SIG-M5 (cell line): ENCODE measurements at regions not wholly inside any gene's neighbourhood (a gene's known extent, or its start where the extent isn't known, plus 50 kb on each side); places are given as distances from the start of the nearest gene placed in this dataset.
"Not testable (repeated sequence)": the region's sequence is repeated elsewhere in the genome, so short reads cannot be mapped to it uniquely, and the experiment has no call there.

Experiments
- DNase-seq: peaks from one replicate; lab custom pipeline; 2025; lab: John Stamatoyannopoulos, UW

DNA sequence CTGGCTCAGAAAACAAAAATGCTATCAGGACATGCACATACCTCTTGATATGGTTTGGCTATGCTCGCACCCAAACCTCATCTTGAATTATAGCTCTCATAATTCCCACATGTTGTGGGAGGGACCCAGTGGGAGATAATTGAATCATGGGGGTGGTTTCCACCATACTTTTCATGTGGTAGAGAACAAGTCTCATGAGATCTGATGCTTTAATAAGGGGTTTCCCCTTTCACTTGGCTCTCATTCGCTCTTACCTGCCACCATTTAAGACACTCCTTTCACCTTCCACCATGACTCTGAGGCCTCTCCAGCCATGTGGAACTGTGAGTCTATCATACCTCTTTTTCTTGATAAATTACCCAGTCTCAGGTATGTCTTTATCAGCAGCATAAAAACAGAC is 958.6 kb downstream of the TRAM1L1 start:
- no peak for DNase-seq

DNA sequence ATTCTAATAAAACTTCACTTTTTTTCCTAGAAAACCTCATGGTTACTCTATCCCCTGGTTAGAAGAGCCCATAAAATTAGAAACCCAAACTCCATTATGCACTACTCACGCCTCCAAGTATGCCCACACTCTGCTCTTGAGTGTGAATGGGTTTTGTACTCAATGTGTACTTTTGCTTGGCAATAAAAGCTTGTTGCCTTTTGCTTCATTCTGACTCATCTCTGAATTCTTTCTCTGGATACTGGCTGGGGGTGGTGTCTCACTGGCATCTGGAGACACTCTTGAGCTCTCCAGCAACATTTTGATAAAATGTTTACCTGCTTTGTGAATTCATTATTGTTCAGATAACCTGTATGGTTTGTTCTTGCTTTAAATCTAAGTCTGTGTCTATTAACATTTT is 963.3 kb downstream of the TRAM1L1 start:
- DNase-seq, result no peak

DNA sequence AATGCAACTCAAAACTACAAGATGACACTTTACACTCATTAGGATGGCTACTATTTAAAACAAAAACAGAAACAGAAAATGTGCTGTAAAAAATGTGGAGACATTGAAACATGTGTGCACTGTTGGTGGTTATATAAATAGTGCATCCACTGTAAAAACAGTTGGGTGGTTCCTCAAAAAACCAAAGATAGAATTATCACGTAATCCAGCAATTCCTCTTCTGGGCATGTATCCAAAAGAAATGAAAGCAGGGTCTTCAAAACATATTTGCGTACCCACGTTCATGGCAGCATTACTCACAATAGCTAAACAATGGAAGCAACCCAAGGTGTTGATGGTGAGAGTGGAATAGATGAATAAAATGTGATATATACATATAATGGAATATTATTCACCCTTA is 967.2 kb downstream of the TRAM1L1 start:
- DNase-seq, result no peak

DNA sequence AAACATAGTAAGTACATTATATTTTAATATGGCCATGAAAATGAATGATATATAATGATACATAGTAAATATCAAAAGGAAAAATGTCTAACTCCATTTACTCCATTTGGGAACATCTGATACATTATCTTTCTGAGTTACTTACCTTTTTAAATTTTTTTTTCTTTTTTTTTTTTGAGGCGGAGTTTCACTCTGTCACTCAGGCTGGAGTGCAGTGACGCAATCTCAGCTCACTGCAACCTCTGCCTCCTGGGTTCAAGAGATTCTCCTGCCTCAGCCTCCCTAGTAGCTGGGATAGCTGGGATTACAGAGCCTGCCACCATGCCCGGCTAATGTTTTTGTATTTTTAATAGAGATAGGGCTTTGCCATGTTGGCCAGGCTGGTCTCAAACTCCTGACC is 972.5 kb downstream of the TRAM1L1 start:
- not testable (repeated sequence) for DNase-seq

DNA sequence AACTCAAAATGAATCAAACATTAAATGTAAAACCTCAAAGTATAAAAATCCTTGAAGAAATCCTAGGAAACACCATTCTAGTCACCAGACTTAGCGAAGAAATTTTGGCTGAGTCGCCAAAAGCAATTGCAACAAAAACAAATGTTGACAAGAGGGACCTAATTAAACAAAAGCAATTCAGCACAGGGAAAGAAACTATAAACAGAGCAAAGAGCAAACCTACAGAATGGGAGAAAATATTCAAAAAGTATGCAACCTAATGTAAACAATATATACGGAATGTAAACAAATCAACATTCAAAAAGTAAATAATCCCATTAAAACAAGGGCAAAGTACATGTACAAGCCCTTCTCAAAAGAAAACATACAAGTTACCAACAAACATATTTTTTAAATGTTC is 974.7 kb downstream of the TRAM1L1 start:
- DNase-seq, result no peak

DNA sequence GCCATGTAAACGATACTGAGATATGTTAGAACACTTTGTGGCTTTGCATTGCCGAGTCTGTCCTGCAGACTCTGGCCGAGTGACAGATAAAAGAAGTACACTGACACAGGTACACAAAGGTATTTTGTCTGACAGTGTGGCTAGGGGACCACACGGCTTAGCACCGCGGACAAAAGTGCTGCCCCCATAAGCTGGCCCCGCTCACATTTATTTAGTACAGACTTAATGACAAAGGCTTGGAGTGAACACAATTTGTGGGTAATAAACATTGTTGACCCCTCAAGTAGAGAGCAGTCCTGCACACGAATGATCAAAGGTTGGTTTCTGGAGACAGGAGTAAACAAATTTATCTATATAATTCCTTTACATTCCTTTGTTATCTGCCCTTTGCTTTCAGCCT is 976.8 kb downstream of the TRAM1L1 start:
- DNase-seq, result no peak

DNA sequence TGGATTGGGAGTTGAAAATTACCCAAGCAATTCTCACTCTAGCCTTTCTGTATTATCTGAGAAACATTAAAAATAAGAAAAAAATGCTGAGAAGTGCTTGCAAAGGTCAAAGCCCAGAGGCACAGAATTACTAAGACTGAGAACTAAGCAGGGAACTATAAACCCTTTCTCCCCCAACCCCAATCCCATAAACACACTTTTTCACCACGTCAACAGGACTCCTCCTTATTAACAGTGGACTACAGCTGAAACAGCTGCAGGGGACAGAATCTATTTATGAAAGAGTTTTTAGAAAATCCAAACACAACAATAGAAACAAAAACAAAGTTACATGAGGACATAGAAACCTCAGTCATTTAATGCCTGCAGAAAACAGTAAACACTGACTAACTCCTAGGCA is 984.1 kb downstream of the TRAM1L1 start:
- no peak for DNase-seq

DNA sequence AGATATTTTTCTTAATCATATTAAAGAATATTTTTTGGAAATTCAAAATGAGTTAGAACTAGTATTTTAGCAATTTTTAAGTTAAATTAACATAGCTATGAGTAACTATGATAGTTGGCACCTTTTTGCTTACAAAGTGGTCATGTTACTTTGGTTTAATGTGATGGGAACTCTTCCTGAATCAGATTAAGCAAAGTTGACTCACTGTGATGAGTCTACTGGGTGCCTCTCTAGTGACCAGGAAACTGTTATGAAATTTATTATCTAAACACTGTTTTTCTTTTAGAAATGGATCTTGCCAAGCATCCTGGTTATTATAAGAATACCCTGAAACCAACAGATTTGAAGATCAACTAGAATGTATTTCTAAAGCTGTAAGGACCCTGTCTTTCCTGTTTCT is 985.8 kb downstream of the TRAM1L1 start:
- DNase-seq, result no peak

DNA sequence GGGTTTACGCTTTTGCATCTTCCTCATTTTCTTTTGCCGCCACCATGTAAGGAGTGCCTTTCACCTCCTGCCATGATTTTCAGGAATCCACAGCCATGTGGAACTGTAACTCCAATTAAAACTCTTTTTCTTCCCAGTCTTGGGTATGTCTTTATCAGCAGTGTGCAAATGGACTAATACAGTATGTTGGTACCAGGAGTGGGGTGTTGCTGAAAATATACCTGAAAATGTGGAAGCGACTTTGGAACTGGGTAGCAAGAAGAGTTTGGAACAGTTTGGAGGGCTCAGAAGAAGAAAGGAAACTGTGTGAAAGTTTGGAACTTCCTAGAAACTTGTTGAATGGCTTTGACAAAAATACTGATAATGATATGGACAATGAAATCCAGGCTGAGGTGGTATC is 983.9 kb upstream of the NDST4 start:
- not testable (repeated sequence) for DNase-seq

DNA sequence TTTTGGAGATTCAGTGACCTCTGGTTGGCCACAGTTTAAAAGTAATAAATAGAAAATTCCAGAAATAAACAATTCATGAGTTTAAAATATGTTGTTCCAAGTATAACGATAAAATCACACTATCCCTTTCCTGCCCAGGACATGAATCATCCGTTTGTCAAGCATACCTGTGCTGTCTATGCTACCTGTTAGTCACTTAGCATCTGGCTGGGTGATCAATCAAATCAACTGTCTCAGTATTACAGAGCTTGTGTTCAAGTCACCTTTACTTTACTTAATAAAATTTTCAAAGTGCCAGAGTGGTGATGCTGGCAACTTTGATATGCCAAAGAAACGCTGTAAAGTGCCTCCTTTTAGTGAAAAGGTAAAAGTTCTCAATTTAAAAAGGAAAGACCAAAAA is 979.5 kb upstream of the NDST4 start:
- DNase-seq, result no peak

DNA sequence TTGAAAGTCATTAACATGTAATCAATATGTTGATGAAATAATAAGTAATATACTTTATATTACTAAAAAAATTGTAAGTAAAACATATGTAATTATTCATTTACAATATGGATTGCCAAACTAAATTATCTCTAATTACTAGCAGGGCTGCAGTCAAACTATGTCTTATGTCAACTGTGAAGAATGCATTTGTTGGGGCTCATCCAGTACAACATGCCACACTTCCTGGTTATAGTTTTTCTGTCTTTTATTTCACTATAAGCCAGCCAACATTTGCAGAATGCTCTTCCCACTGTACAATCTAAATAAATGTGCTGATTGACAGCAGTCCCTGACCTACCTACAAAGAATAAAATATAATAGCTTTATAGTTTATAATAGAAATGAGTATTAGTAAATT is 975.4 kb upstream of the NDST4 start:
- no peak for DNase-seq

DNA sequence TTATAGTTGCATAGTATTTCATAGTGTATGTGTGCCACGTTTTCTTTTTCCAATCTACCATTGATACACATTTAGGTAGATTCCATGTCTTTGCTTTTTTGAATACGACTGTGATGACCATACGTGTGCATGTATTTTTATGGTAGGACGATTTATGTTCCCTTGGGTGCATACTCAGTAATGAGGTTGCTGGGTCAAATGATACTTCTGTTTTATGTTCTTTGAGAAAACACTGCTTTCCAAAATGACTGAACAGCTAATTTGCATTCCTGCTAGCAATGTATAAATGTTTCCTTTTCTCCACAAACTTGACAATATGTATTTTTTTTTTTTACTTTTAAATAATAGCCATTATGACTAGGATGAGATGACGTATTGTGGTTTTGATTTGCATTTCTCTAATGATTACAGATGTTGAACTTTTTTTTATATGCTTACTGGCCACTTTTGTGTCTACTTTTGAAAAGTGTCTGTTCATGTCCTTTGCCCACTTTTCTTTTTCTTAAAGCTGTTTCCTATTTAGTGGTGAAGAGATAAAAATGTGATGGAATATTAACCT is 969.5 kb upstream of the NDST4 start:
- DNase-seq, result no peak

DNA sequence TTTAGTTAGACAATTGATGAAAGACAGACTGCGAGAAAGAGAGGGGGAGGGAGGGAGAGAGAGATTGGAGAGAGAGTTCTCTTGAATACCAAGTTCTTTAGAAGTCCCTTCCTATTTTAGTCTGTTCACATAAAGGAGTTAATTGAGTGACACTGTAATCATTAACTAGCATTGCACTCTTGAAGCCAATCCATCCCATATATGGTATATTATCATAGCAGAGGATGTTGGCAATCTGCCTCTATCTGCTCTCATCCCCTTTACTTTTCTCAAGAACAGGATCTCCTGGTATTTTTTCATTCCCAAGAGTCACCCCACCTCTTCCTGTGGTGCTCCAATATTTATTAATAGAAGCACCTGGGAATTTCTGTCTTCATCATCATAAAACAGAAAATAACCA is 959.6 kb upstream of the NDST4 start:
- DNase-seq, result no peak

DNA sequence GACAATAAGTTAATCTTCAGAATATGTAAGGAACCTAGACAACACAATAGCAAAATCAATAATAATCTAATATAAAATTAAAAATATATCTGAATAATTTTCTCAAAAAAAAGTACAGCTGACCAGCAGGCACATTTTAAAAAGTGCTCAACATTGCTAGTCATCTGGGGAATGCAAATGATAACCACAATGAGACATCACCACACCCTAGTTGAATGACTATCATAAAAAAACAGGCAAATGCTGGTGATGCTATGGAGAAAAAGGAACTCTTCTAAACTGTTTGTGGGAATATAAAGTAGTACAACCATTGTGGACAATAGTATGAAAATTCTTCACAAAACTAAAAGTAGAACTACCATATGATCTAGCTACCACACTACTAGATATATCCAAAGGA is 956.9 kb upstream of the NDST4 start:
- DNase-seq, result no peak

DNA sequence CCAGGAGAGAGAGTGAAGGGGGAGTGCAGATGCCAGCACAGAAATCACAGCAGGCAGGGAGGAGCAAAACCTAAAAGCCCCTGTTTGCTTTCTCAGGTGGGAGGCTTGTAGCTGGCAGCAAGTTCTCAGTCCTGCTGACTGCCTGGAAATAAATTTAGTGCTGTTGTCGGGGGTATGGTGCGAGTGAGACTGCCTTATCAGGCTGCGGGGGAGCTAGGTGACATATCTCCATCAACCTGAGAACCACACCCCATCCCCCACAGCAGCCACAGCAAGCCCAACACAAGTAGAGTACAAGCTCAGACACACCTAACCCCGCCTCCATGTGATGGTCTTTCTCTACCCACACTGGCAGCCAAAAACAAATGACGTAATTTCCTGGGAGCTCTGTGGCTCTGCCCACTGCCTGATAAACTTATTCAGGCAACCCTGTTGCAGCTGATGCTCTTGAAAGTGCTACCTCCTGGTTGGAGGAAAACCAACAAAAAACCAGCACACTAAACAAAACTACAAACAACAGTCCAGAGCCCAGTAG is 953.4 kb upstream of the NDST4 start:
- no peak for DNase-seq

DNA sequence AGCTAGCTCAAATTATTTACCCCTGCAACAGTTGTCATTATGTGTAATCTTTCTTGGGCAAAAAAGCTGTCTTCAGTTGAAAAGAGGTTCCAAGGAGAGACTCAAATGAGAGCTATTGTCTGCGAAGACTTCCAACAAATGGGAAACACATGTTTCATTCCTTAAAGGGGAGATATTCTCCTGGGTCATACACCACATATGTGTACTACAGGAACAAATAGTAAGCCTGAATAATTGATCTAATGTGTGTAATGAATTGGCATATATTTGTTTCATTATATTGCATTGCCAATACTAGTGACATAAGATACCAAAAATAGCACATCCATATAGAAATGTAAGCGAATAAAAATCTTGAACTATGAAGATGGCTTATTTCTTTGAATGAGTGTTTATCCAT is 950.9 kb upstream of the NDST4 start:
- DNase-seq, result no peak

DNA sequence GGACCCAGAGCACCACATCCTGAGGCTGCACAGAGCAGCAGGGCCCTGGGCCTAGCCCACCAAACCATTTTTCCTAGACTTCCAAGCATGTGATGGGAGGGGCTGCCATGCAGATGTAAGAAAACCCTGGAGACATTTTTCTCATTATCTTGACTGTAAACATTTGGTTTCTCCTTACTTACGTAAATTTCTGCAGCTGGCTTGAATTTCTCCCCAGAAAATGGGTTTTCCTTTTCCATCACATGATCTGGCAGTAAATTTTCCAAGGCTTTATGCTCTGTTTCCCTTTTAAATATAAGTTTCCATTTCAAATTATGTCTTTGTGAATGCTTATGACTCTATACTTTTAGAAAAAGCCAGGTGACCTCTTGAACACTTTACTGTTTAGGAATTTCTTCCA is 945.9 kb upstream of the NDST4 start:
- DNase-seq, result no peak

DNA sequence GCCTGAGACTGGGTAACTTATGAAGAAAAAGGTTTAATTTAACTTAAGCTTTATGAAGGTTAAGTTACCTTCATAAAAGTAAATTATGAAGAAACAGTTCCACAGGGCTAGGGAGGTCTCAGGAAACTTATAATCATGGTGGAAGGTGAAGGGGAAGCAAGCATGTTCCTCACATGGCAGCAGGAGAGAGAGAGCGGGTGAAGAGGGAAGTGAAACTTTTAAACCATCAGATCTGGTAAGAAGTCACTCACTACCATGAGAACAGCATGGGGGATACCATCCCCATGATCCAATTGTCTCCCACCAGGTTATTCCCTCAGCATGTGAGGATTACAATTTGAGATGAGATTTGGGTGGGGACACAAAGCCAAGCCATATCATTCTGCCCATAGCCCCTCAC is 944.7 kb upstream of the NDST4 start:
- no peak for DNase-seq

DNA sequence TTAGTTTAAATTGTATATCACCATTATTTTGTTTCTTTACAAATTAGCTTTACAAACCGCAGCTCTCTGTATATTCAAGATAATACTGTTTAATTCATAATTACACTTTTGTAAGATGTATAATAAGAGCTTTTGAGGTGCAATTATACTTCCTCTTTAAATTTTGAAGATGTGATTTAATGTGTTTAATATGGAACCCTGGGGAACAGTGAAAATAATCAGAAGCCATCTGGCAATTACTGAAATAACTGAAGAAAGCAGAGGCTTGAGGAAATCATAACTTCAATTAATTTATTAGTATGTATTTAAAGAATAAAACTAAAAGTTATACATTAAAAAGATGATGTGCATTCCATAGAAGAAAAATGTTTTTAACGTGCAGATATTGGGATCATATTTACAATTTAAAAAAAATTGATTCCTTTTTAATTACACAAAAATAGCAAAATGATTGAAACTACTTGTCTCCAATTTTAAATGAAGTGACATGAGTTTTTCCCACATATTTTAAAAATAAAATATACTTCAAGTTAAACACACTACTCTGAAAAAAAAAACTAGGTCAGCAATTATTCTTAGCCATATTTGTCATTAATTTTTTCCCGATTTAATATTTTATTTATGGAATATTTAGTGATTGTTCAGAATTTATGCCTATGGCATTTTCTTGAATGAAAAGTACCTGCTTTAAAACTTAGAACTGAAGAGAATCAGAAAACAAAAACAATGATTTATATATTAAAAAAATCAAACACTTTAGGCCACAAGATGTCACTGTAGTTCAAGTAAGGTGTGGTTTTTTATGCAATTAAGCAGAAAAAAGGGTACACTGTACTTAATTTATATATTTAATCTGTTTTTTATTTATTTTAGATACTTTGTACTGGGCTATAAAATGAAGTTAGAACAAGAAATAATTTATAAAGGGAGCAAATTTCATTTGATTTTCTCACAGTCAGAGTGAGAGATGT is 942.7 kb upstream of the NDST4 start:
- DNase-seq, result no peak

DNA sequence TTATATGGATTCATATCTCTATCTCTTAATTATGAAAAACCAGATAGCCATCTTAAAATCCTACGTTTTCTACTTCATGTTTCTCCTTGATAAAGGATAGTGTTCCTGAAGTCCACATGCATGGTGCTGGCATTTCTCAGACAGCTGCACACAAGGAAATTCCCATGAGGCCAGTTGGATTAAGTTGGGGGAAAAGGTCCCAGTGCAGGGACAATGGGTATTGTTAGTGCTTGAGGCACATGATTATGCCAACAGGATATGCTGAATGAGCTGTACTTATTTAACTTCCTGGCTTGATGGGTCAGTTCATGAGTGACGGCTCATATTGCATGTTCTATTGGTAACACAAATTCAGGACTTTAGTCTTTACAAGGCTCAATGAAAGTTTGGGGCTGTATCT is 913.9 kb upstream of the NDST4 start:
- no peak for DNase-seq

DNA sequence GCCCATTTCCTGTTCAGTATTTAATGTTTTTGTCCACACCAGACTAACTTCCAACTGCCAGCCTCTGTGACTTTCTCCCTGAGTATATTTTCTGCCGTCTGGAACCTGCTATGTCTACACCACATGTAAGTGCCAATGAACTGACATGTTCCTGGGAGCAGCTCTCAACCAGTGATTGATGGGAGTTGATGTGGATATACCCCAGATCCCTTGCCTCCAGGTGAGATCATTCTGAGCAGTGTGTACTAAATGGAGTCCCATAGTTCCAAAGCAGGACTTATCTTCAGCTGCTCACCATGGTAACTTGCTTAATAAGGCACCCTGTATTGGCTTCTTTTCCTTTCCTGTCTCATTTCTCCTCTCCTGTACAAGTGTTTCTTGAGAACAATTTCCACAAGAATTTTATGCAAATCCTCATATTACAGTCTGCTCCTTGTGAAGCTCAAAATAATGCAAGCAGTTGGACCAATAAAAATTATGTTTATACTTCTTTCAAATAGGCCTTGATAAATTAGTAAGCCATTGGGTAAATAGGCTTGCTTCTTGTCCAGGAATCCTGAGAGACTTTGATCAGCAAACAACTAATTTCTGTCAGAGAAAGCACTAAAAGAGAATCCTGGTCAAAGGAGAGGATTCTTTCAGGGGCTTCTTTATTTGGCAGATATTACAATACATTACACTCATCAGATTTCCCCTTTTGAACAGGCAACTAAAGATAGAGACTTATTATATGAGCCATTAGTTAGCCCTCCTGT is 911.7 kb upstream of the NDST4 start:
- DNase-seq, result no peak

DNA sequence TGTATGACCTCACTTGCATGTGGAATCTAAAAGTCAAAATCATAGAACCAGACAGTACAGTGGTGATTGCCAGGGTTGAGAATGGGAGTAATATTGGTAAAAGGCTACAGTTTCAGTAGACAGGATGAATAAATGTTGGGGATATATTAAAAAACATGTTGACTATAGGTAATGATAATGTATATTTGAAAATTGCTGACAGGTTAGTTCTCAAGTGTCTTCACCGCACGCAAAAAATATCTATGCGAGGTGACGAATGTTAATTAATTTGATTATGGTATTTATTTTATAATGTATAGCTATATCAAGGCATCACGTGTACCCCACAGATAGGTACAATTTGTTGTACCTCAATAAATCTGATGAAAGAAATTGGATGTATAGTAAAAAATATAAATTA is 909.6 kb upstream of the NDST4 start:
- no peak for DNase-seq
